ENCODE measurements at regions not wholly inside any gene's neighbourhood (a gene's known extent, or its start where the extent isn't known, plus 50 kb on each side); places are given as distances from the start of the nearest gene placed in this dataset.

- H3K9ac ChIP-seq (ENCODE audit: insufficient read depth, low read depth, low read length) = no peak overlapping the region
- no peak for TF ChIP-seq JARID2 (CRISPR knock-in tag; IDR thresholded peaks at IDR 0.05; ENCODE audit: insufficient replicate concordance)
- no peak overlapping the region for H2AFZ ChIP-seq (ENCODE audit: low read length)
- BruUV-seq (replicated peaks) = no TSS peak
- ChIA-PET POLR2A (no interaction called here), CTCF (ENCODE audit: low intra/inter-chr PET ratio, low total read pairs) (no interaction called here)
- no peak overlapping the region for H3K4me3 ChIP-seq (replicated peaks in 1 of 3; ENCODE audit: insufficient read depth in 1 of 3, low read depth in 2 of 3, low read length in 3 of 3)
- H3K9me3 ChIP-seq (ENCODE audit: low read length) = no peaks in the 10 kb centered on the region
- in situ Hi-C loops (cut with HindIII; ENCODE audit: extremely low pct_ligation_motif_present, low pct_unique_long_range_greater_than_20kb) (no loop called here), intact Hi-C loops (cut with micrococcal nuclease; ENCODE audit: unreplicated experiment) (no loop called here)
- H3K4me1 ChIP-seq (ENCODE audit: insufficient read depth, low read length) = no peaks in the 10 kb centered on the region
- no peak for ATAC-seq
- no peaks in the 10 kb centered on the region for H3K79me2 ChIP-seq (ENCODE audit: insufficient read depth, low read length)
- H3K4me2 ChIP-seq (ENCODE audit: low read depth, low read length) = no peak overlapping the region
- no peak for DNase-seq (ENCODE audit: low spot score)
- no peaks in the 10 kb centered on the region for H3K27me3 ChIP-seq (ENCODE audit: control insufficient read depth in 1 of 2, insufficient read depth in 2 of 2, low read length in 2 of 2)
- FAIRE-seq = no peak
- no peaks in the 10 kb centered on the region for H3K36me3 ChIP-seq (replicated peaks in 1 of 2; ENCODE audit: control insufficient read depth in 1 of 2, insufficient read depth in 2 of 2, low read length in 2 of 2)
- H4K20me1 ChIP-seq (ENCODE audit: insufficient read depth, low read length) = no peaks in the 10 kb centered on the region
- H3K27ac ChIP-seq (ENCODE audit: extremely low read length, insufficient read depth, low read length) = no peak overlapping the region
These were observed 76.0 kb downstream of the ATPSCKMT start for GRCh38 chr5:10173716-10174115.

- CTCF ChIA-PET (ENCODE audit: low intra/inter-chr PET ratio, low total read pairs) = no interaction called here
- Histone ChIP-seq H3K4me3 (replicated peaks in 1 of 3; ENCODE audit: insufficient read depth in 1 of 3, low read depth in 2 of 3, low read length in 3 of 3) (no peak overlapping the region), H4K20me1 (ENCODE audit: insufficient read depth, low read length) (no peaks in the 10 kb centered on the region), H3K27me3 (ENCODE audit: control insufficient read depth in 1 of 2, insufficient read depth in 2 of 2, low read length in 2 of 2) (no peaks in the 10 kb centered on the region), H3K36me3 (replicated peaks in 1 of 2; ENCODE audit: control insufficient read depth in 1 of 2, insufficient read depth in 2 of 2, low read length in 2 of 2) (no peaks in the 10 kb centered on the region), H3K79me2 (ENCODE audit: insufficient read depth, low read length) (no peaks in the 10 kb centered on the region), H2AFZ (ENCODE audit: low read length) (no peak overlapping the region), H3K27ac (ENCODE audit: extremely low read length, insufficient read depth, low read length) (no peak overlapping the region), H3K4me1 (ENCODE audit: insufficient read depth, low read length) (no peaks in the 10 kb centered on the region), H3K9ac (ENCODE audit: insufficient read depth, low read depth, low read length) (no peak overlapping the region), H3K4me2 (ENCODE audit: low read depth, low read length) (no peak overlapping the region), H3K9me3 (ENCODE audit: low read length) (no peaks in the 10 kb centered on the region)
- in situ Hi-C loops (cut with HindIII; ENCODE audit: extremely low pct_ligation_motif_present, low pct_unique_long_range_greater_than_20kb) (no loop called here), intact Hi-C loops (cut with micrococcal nuclease; ENCODE audit: unreplicated experiment) (no loop called here)
- DNase-seq (ENCODE audit: low spot score) (no peak), FAIRE-seq (no peak), ATAC-seq (no peak)
- POLR2A ChIA-PET = no interaction called here
- WGBS (ENCODE audit: low lambda C conversion rate) = 8% methylated on average over 1 of the region's 1 CpG
- no TSS peak for BruUV-seq (replicated peaks)
- no peak for TF ChIP-seq ZNF432 (CRISPR knock-in tag; IDR thresholded peaks at IDR 0.05; ENCODE audit: borderline replicate concordance)
- TF ChIP-seq ZIK1 (CRISPR knock-in tag; IDR thresholded peaks at IDR 0.05; ENCODE audit: borderline replicate concordance, low read depth) = no peak
- TF ChIP-seq, protein P1, sequence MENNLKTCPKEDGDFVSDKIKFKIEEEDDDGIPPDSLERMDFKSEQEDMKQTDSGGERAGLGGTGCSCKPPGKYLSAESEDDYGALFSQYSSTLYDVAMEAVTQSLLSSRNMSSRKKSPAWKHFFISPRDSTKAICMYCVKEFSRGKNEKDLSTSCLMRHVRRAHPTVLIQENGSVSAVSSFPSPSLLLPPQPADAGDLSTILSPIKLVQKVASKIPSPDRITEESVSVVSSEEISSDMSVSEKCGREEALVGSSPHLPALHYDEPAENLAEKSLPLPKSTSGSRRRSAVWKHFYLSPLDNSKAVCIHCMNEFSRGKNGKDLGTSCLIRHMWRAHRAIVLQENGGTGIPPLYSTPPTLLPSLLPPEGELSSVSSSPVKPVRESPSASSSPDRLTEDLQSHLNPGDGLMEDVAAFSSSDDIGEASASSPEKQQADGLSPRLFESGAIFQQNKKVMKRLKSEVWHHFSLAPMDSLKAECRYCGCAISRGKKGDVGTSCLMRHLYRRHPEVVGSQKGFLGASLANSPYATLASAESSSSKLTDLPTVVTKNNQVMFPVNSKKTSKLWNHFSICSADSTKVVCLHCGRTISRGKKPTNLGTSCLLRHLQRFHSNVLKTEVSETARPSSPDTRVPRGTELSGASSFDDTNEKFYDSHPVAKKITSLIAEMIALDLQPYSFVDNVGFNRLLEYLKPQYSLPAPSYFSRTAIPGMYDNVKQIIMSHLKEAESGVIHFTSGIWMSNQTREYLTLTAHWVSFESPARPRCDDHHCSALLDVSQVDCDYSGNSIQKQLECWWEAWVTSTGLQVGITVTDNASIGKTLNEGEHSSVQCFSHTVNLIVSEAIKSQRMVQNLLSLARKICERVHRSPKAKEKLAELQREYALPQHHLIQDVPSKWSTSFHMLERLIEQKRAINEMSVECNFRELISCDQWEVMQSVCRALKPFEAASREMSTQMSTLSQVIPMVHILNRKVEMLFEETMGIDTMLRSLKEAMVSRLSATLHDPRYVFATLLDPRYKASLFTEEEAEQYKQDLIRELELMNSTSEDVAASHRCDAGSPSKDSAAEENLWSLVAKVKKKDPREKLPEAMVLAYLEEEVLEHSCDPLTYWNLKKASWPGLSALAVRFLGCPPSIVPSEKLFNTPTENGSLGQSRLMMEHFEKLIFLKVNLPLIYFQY (CRISPR knock-in tag; IDR thresholded peaks at IDR 0.05; ENCODE audit: borderline replicate concordance) = no peak
- no peak for TF ChIP-seq SMAD3 (CRISPR knock-in tag; IDR thresholded peaks at IDR 0.05)
- TF ChIP-seq, protein P2, sequence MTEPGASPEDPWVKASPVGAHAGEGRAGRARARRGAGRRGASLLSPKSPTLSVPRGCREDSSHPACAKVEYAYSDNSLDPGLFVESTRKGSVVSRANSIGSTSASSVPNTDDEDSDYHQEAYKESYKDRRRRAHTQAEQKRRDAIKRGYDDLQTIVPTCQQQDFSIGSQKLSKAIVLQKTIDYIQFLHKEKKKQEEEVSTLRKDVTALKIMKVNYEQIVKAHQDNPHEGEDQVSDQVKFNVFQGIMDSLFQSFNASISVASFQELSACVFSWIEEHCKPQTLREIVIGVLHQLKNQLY (CRISPR knock-in tag; IDR thresholded peaks at IDR 0.05) = no peak
- no peak for TF ChIP-seq BATF2 (CRISPR knock-in tag; IDR thresholded peaks at IDR 0.05)
- TF ChIP-seq NFRKB (IDR thresholded peaks at IDR 0.05) = no peak
- no peak for TF ChIP-seq PHF8 (CRISPR knock-in tag; IDR thresholded peaks at IDR 0.05)
- no peak for TF ChIP-seq ZNF678 (CRISPR knock-in tag; IDR thresholded peaks at IDR 0.05)
- no peak for TF ChIP-seq ZMYM4 (CRISPR knock-in tag; IDR thresholded peaks at IDR 0.05)
- TF ChIP-seq FOXM1 (CRISPR knock-in tag; IDR thresholded peaks at IDR 0.05) = no peak
- TF ChIP-seq HIC2 (CRISPR knock-in tag; IDR thresholded peaks at IDR 0.05; ENCODE audit: low read depth) = no peak
- TF ChIP-seq ZKSCAN1 (IDR thresholded peaks at IDR 0.05; ENCODE audit: low read length) = no peak
These were observed 77.4 kb downstream of the ATPSCKMT start for GRCh38 chr5:10172247-10172646.
